Esophagus muscularis mucosa (tissue), 4 donors: ENCODE measurements at regions not wholly inside any gene's neighbourhood (a gene's known extent, or its start where the extent isn't known, plus 50 kb on each side); places are given as distances from the start of the nearest gene placed in this dataset.

ENCODE experiments used
- CTCF ChIP-seq, 3 experiments: fragments of 200-600 bp in 2 of 3; fragments of 450-650 bp in 1 of 3; sonication (generic) in 2 of 3; IDR thresholded peaks; one replicate each; pipeline ENCODE4 v1.5.1; 2017 to 2019; ENCODE audit warnings: antibody characterized with exemption in 3 of 3, mild to moderate bottlenecking in 2 of 3, moderate library complexity in 1 of 3
- EP300 ChIP-seq: sonication (generic); formaldehyde crosslinking; IDR thresholded peaks from one replicate; pipeline ENCODE4 v1.6.1; 2017; ENCODE audit warnings: antibody characterized with exemption
- POLR2A ChIP-seq: fragments of 450-650 bp; IDR thresholded peaks from one replicate; pipeline ENCODE4 v1.6.1; 2017; ENCODE audit warnings: antibody characterized with exemption, moderate library complexity, mild to moderate bottlenecking, low read depth
- POLR2AphosphoS5 ChIP-seq, 2 donors: sonication (generic); formaldehyde crosslinking; IDR thresholded peaks; one replicate each; pipeline ENCODE4 v1.6.1; 2017; ENCODE audit warnings: antibody characterized with exemption in 2 of 2

- TF ChIP-seq CTCF (IDR thresholded peaks at IDR 0.05): no peak
- TF ChIP-seq EP300: no peak
- no peak for TF ChIP-seq POLR2A
- no peak for TF ChIP-seq POLR2AphosphoS5 (IDR thresholded peaks at IDR 0.05)
Observed at GRCh38 chr2:210919128-210919527, 362.7 kb downstream of the CPS1 start.
